Skeletal muscle cell (primary cell): ENCODE measurements at regions not wholly inside any gene's neighbourhood (a gene's known extent, or its start where the extent isn't known, plus 50 kb on each side); places are given as distances from the start of the nearest gene placed in this dataset.
"Not testable (repeated sequence)": the region's sequence is repeated elsewhere in the genome, so short reads cannot be mapped to it uniquely, and the experiment has no call there.

Experiments
- DNase-seq: peaks from one replicate; pipeline ENCODE4 v3.0.0-alpha.2; 2010; ENCODE audit warnings: low read depth
- H3K4me3 ChIP-seq: 2 replicates; pipeline ENCODE4 v1.5.1; 2011; ENCODE audit warnings: low read depth, mild to moderate bottlenecking, control low read depth, low read length, moderate library complexity

- DNase-seq, result no peak
- H3K4me3 ChIP-seq, result no peak overlapping the region
Measured at GRCh38 chr1:178665579-178665978, 59.5 kb upstream of the RALGPS2 start.

- DNase-seq, H3K4me3 ChIP-seq: not testable (repeated sequence)
Measured at GRCh38 chr1:178666891-178667290, 58.2 kb upstream of the RALGPS2 start.

- H3K4me3 ChIP-seq, result no peak overlapping the region
- DNase-seq, result no peak
Measured at GRCh38 chr1:178672434-178672833, 52.6 kb upstream of the RALGPS2 start.

GRCh38 chr1:178674559-178674958 is 50.5 kb upstream of the RALGPS2 start:
- H3K4me3 ChIP-seq, DNase-seq: not testable (repeated sequence)
